GM04503 (cell line): ENCODE measurements at regions not wholly inside any gene's neighbourhood (a gene's known extent, or its start where the extent isn't known, plus 50 kb on each side); places are given as distances from the start of the nearest gene placed in this dataset.

Experiments
- DNase-seq: peaks from one replicate; pipeline ENCODE4 v3.0.0-alpha.2; 2012; ENCODE audit warnings: low read depth

GRCh38 chr6:105815661-105816555 lies 270.2 kb upstream of the PRDM1 start:
- no peak for DNase-seq

- no peak for DNase-seq
Observed at GRCh38 chr6:105814745-105815536, 271.2 kb upstream of the PRDM1 start.

GRCh38 chr6:105810922-105811482 lies 275.1 kb upstream of the PRDM1 start:
- DNase-seq: no peak

- DNase-seq: peak; percentile 65
Observed at GRCh38 chr6:105810105-105810921, 275.8 kb upstream of the PRDM1 start.

GRCh38 chr6:105808571-105808970 lies 277.6 kb upstream of the PRDM1 start:
- no peak for DNase-seq

- no peak for DNase-seq
Observed at GRCh38 chr6:105807905-105808304, 278.2 kb upstream of the PRDM1 start.

- DNase-seq: no peak
Observed at GRCh38 chr6:105806486-105806920, 279.6 kb upstream of the PRDM1 start.

- no peak for DNase-seq
Observed at GRCh38 chr6:105805501-105806023, 280.6 kb upstream of the PRDM1 start.

GRCh38 chr6:105804424-105804823 lies 281.7 kb upstream of the PRDM1 start:
- DNase-seq: peak; percentile 63

- no peak for DNase-seq
Observed at GRCh38 chr6:105804000-105804399, 282.1 kb upstream of the PRDM1 start.

- no peak for DNase-seq
Observed at GRCh38 chr6:105803442-105803841, 282.7 kb upstream of the PRDM1 start.

- DNase-seq: no peak
Observed at GRCh38 chr6:105802703-105803102, 283.4 kb upstream of the PRDM1 start.

- DNase-seq: no peak
Observed at GRCh38 chr6:105800871-105801270, 285.3 kb upstream of the PRDM1 start.

- DNase-seq: no peak
Observed at GRCh38 chr6:105800398-105800797, 285.7 kb upstream of the PRDM1 start.

GRCh38 chr6:105799056-105799455 lies 287.1 kb upstream of the PRDM1 start:
- no peak for DNase-seq

- DNase-seq: peak; percentile 96
Observed at GRCh38 chr6:105797983-105798453, 288.1 kb upstream of the PRDM1 start.

GRCh38 chr6:105797286-105797979 lies 288.7 kb upstream of the PRDM1 start:
- DNase-seq: no peak

- no peak for DNase-seq
Observed at GRCh38 chr6:105795913-105796517, 290.1 kb upstream of the PRDM1 start.

- DNase-seq: no peak
Observed at GRCh38 chr6:105795366-105795765, 290.8 kb upstream of the PRDM1 start.

- no peak for DNase-seq
Observed at GRCh38 chr6:105794870-105795269, 291.3 kb upstream of the PRDM1 start.
